ELR (cell line): ENCODE measurements at regions not wholly inside any gene's neighbourhood (a gene's known extent, or its start where the extent isn't known, plus 50 kb on each side); places are given as distances from the start of the nearest gene placed in this dataset.

ENCODE experiments used
- DNase-seq: peaks from one replicate; pipeline ENCODE4 v3.0.0-alpha.2; 2015; ENCODE audit warnings: low read depth

DNA sequence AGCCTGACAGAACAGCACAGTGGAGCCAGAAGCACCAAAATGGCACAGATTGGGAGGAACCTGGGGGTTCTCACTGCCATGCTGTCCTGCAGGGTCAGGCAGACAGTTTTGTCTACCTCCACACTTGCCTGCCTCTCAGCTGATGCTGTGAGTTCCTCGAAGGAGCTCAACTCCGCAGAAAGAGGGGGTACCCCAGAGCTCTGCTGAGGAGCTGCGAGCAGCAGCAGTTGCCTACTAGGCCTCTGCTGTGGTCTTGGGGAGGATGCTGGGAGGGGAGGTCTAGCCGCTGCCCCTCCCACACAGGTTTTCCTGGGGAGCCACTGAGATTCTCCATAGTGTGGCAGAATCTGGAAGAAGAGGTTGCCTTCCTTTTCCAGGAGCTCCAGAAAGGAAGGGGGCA, 192.5 kb downstream of the FOXD2 start:
- no peak for DNase-seq

DNA sequence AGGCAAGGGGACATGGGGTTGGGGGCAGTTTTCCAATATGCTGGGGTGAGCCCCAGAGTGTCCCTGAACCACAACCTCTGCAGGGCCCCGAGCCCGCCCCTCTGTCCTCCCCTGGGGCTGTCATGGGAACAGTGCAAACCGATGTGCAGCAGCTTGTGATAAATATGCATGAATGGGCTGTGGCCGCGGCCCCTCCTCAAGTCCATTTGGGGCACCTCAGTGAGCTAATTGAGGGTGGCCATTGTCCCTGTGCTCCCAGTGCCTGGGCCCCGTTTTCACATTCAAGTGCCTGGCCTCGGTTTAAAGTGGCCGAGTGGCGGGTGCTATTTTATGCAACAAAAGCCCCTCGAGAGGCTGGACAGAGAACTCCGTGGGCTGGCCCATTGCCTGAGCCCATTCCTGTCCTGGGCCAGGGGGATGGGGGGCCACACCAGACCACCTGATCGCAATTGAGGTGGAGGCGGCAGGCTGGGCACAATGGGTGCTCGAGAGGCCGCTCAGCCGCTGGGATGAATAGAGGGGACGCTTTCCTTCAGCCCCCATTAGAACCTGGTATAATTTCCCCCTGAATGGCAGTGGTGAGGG, 193.7 kb downstream of the FOXD2 start:
- DNase-seq = no peak

DNA sequence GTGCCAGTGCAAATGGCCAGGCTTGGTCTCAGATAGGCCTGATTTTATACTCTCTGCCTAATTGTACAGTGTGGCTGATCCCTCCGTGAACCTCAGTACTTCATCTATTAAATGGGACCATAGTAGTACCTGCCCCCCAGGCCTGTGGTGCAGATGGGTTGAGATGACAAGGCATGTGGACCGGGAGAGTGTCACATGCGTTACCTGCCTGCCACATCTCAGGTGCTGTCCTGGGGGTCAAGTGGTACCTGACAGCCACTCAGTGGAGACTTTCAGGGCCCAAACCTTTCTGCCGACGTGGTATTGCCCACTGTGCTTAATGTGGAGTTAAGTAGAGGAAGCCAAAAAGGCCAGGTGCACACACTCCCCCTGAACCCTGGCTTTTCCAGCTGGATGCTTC, 197.3 kb downstream of the FOXD2 start:
- no peak for DNase-seq

DNA sequence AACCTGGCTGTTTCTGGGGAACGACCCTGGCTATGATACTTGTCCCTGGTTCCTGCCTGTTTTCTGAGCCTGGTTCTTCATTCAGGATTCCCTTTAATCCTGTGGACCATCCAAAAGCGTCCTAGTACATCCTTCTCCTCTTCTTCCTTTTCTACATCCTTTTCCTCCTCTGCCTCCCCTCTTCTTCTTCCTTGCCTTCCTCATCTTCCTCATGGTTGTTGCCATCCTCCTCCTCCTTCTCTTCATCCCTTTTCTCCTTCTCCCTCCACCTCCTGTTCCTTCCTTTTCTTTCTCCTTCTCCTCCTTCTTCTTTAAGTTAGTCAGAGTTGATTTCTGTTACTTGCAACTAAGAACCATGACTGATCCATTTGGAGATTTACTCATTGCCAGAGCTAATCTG, 197.8 kb downstream of the FOXD2 start:
- DNase-seq = peak; percentile 55

DNA sequence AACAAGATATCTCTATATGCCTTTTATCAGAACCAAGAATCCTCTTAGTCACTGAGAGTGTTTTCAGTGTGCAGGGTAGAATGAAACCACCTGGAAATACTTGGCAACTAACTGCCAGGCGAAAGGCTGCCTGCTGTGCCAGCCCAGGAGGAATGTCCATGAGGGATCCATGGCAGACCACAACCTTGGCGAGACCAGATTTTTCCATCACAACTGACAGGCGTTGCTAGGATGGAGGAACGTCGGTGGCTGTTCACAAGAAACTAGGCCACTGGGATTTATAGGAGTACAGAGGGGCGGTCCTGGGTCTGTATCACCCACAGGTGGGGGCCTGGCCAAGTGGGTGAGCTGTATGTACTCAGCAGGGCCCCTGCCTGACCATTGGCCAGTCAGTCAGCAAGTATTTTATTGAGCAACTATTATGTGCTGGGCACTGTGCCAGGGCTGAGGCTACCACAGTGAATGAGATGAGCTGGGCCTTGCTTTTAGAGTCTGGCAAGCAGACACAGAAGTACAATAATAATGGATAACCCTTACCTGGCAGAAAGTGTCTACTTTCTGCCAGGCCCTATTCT, 199.4 kb downstream of the FOXD2 start:
- DNase-seq = peak; percentile 27

DNA sequence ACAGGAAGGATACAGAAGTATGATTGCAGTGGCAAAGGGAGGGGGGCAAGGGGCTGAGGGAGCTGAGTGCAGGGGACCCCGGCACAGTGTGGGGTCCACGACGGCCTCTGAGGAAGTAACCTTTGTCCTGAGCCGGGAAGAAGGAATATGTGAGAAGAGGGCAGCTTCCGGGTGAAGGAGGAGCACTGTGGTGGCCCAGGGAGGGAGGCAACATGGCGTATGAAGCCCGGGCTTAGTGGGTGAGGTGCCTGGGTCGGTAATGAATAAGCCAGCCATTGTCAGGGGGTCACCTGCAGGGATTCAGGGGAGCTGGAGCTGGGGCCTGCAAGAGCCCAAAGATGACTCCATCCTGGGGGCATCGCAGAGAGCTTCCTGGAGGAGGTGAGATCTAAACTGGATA, 200.4 kb downstream of the FOXD2 start:
- no peak for DNase-seq

DNA sequence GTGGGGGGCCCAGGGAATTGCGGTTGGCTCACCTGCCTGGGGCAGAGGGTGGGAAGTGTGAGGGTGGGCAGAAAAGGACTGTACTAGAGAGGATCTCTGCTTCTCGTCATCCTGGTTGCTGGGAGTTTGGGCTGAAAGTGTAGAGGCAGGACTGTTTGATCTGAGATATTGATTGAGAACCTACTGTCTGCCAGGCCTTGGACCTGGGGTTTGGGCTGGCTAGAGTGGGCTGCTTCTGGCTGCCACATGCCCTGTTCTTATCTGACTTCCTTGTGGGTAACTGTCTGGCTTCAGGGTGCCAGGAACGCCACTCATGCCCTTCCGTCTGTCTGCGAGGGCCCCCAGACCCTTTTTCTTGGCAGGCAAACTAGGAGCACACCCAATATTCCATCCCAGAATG, 200.9 kb downstream of the FOXD2 start:
- no peak for DNase-seq

DNA sequence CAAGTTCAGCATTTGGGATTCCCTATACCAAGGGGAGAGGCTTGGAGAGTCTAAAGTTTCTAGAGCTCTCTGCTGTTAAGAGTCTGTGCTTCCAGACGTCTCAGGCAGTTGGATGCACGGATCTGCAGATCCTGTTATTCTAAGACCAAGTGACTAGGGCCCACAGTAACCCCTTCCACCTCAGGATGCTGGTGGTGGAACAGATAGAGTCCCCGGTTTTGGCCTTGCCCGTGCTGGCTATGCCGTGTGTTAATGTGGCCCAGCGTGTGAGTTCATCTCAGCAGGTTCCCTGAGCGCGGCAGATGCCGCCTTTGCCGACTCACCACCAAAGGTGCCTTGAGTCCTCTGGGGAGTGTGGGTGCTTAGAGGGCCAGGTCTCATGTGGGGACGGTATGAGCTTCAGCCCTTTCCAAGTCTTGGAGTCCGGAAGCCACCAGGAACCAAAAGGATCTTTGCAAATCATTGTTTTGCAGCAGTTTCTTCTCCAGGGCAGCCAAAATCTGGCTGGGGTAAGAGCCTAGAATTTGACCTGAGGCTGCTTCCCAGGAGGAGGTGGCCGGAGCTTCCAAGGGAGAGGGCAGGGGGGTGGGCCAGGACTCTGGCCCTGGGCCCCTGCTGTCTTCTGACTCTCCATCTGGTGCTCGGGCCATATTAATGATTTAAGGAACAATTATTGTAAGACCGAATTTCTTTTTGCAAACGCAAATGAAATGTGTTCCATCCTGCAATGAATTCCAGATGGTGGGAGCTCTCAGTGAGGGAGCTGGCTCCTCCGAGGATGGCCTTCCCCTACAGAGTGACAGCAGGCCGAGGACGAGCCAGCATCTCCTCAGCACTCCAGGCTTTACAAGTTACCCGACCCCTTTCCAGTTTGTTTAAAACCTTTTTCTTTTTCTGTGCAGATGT, 205.7 kb downstream of the FOXD2 start:
- DNase-seq = no peak

DNA sequence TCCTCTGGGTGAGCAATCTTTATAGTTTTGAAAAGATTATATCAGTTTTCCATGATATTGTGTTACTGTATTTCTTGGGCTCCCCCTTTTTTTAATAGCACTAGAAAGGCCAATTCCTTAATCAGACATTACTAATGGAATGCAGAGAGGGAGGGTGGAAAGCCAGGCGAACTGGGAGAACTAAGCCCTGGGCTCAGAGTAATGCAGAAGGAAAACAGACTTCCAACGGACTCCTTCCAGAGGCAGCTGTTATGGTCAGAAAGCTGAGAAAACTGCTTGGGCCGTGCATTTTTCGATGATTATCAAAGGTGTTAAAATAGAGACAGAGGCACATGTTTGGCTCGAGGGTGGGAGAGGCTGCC, 206.3 kb downstream of the FOXD2 start:
- DNase-seq = peak; percentile 33

DNA sequence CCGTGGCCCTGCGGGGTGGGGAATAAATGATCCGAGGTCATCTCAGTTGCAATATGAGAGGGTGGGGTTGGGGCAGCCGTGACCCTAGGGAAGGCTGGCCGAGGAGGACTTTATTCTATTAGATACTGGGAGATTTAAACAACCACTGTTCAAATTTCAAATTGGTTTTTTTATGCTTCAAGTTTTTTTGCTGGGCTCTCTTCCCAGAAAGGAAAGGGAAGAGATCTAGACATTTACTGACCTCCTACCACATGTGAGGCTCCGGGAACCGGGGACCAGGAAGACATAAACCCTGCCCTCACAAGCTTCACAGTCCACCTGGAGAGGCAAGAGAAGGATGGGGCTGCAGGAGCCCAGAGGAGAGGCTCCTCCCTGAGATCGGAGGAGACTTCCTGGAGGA, 207.3 kb downstream of the FOXD2 start:
- DNase-seq = no peak

DNA sequence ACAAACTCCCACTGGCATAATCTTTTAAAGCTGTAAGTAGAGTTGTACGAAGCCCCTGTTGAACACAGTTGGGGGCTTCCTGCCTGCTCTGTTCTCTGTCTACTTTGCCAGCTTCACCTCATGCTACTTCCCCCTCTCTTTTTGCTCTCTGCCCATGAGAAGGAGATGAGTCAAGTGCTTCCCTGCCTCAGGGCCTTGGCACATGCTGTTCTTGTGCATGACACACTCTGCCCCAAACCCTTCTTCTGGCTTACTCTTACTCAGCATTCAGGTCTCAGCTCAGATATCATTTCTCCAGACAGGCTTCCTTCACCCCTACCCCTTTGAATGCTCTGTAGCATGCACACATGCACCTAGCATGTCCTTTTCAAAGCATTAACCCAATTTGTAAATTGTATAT, 208.8 kb downstream of the FOXD2 start:
- DNase-seq = peak; percentile 32

DNA sequence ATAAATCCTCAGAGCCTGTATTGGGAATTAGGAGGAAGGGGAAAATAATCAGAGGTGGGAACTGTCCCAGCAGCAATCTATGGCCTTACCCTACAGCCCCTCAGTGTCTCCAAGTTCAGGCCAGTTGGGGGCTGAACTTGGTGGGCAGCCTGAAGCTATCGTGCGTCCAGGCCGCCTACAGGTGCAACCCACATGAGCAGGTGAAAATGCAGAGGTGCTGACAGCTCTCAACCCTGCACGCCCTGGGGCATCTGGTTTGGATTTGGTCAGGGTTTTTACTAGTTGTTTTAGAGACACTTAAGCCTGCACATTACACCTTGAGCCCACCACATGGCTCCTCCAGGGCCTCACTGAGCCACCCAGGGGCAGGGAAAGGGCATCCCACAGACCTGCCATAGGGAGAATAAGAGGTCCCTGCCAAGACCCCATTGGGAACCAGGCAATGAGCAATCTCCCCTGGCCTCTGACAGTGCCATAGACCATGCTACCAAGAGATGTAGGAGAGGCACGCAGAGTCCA, 209.5 kb downstream of the FOXD2 start:
- no peak for DNase-seq

DNA sequence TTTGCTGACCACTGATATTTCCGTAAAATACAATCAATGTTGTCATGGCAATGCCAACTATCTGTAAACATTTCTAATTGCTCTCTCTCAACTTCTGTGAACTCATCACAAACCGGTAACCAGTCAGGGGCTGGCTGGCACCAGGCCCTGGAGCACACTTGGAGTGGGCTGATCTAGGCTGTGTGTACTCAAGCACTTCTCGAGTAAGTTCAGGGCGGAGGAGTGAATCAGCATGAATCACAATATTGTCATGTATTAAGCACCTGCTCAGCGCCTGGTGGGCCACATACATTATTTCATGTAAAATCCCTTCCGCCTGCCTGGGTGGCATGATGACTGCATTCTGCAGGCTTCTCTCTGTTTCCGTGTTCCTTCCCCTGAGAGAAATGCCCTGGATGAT, 212.4 kb downstream of the FOXD2 start:
- peak; percentile 98 for DNase-seq

DNA sequence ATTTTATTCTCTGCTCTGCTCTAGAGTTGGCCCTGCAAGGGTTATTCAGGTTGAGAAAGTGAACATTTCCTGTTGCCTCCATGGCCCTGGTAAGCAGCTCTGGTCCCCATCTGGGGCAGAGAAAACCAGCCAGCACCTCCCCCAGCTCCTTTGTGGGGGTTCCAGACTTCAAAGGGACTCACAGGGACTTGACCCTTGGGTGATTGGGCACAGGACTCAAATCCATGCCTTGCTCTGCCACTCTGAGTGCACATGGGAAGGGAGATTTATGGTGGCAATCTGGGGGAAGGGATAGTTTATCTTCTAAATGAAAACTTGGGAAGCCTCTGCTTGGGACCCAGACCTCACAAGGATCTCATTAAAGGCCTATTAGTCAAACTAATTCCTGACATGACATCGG, 212.8 kb downstream of the FOXD2 start:
- DNase-seq = no peak

DNA sequence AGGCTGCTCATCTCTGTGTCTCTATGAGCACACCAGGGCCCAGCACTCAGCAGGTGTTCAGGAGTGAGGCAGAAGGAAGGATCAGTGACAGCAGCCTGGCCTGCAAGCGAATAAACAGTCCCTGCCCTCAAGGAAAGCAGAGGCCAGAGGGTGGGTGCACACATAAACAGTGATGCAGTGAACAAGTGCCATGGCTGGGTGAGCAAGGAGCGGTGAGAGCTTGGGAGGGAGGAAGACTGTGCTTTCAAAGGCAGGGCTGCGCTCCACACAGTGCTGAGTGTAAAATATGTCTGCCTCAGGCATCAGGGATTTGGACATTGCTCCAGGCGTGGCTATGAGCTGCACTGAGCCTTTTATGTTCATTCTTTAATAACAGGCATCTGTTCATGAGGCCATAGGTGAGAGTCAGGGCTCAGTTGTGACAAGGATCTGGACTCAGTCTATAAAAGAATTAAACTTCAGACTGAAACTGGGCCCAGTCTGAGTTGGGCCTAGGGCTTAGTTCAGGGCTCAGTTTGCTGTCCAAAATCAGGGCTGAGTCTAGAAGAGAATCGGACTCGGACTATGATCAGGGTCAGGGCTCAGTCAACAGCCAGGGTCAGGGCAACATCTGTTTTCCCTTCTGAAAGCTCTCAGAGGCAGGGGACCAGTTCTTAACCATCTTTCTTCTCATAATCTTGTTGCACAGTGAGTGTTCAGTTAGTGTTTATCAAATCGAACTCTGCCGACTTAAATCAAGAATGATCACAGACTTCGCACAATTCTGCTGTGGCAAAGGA, 213.7 kb downstream of the FOXD2 start:
- no peak for DNase-seq

DNA sequence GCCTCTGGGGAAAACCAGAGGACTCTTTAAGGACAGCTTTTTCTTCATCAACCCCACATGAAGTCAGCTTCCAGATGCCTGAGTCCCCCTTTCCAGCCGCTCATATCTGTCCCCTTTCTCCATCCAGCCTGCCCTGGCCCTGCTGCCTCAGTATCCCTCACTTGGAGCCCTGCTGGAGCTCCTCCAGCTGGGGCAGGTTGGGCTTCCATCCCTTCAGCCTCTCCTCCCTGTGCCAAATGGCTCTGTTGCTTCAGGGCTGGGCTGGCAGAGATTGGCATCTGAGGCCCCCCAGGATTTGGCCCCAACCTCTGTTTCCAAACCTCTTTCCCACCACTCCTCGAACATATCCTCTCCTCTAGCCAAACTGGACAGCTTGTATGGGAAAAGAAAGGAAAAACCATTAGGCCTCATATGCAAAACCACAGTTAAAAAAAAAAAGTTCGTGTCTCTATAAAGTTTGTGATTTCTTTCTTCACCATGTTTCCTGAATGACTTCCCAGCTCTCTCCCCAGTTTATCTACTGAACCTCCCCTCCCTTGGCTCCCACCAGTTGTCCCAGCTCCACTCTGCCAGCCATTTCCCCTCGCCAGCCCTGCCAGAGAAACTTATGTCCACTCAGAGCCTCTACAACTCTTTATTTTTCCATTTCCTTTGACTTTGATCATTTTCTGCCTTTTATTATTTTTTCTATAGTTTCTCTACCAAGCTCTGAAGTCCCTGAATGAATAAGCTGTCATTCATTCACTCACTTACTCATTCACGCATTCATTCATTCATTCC, 217.9 kb downstream of the FOXD2 start:
- no peak for DNase-seq

DNA sequence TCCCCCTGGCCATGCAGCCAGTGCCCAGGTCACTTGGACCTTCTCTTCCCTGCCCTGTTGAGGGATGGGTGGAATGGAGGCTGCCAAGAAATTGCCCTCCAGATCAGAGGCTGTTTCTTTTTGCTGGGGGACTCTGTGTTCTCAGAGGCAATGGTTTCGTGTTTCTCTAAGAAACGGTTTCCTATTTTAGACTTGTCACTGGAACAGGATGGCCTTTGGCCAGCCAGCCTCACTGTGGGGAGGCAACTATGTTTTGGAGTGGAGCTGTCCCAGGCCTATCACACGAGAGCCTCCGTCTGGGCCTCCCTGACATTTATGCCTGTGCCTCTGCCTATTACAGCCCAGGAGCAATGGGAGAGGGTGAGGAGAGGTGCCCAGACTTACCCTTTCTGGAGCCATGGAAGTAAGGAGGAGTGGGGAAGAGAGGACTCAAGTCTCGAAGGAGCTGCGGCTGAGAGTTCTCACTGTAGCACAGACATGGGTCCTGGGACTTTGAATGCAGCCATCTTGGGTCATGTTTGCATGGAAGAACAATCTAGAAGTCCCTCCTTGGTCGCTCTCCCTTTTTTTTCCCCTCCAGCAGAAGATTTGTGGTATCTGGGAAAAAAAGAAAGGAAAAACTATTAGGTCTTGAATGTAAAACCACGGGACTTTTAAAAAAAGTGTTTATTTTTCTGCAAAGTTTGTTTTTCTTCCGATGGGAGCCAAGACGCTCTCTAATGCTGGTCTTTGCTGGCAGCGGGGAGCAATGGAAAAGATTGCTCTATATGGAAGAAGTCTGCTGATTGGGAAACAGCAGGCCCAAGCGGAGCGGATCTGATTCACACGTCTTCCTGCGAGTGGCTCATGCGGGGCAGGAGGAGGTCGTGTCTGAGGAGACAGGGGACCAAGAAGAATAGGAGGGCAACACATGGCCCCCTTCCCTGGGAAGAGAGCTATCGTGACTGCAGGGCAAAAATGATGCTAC, 219.2 kb downstream of the FOXD2 start:
- DNase-seq = no peak

DNA sequence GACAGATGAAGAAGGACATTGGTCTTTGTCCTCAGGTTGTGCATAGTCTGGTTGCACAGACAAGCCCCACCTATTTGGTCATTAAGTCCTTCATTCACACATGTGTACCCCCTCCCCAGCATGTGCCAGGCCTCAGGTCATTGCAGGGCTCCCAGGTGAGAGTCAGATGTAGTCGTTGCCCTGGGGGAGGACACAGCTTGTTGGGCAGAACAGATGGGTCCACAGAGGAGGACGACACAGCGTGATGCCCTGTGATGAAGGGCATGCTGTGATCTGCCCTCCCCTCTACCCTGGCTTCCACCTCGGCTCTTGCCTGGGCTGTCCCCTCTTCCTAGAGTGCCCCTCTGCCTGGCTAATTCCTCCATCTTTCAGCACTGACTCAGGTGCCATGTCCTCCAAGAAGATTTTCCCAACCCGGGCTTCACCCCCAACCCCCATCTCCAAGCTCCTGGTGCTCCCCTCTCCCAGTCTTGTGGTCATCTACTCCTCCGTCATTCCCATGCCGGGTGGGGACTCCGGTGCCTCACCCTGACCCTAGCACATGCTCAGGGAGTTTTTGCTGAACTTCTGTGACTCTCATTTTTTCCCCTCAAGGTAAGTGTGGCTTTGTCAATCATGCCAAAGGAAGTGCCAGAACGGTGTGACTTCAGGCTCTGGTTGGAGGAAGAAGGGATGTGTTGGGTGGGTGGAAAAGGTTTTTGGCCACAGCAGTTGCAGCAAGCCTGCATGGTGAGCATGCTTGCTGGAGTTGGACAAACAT, 220.5 kb downstream of the FOXD2 start:
- no peak for DNase-seq

DNA sequence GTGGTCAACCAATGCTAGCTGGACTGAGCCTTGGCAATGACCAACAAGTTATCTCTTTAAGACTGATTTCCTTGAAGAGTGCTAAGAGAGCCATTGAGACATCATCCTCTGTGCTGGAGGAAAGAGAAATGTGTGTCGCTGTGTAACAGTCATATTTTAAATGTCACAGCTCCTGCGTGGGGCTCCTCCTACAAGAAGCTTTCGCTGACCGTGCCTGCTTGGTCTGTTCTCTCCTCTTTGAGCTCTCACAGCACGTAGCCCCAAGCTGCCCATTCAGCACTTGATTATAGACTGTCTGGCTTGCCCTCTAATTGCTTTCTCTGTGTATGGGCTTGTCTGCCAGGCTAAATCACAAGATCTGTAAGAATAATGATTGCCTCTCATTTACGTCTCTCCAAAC, 221.3 kb downstream of the FOXD2 start:
- no peak for DNase-seq

DNA sequence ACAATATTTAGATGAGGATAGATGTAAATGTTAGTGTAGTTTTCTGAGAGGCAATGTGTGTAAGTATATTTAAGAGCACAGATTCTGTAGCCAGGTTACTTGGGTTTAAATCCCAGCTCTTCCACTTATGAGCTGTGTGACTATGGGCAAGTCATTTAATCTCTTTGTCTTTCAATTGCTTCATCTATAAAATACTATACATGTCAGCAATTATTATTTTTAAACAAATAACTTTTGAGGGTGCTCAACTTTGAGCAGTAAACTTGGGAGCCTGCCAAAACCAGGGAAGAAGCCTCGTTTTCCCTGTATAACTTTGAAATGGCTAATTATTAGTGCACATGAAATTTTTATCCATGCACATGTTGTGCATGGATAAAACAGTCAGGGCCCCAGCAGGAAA, 222.8 kb downstream of the FOXD2 start:
- no peak for DNase-seq
